Transverse colon (tissue), 4 donors: ENCODE measurements at regions not wholly inside any gene's neighbourhood (a gene's known extent, or its start where the extent isn't known, plus 50 kb on each side); places are given as distances from the start of the nearest gene placed in this dataset.

ENCODE experiments used
- EP300 ChIP-seq: sonication (generic); formaldehyde crosslinking; IDR thresholded peaks from one replicate; pipeline ENCODE4 v1.6.1; 2017; ENCODE audit warnings: antibody characterized with exemption, low read depth
- POLR2A ChIP-seq: fragments of 450-650 bp; IDR thresholded peaks from one replicate; pipeline ENCODE4 v1.6.1; 2016; ENCODE audit warnings: antibody characterized with exemption, mild to moderate bottlenecking, moderate library complexity
- POLR2AphosphoS5 ChIP-seq, 3 donors: sonication (generic); formaldehyde crosslinking; IDR thresholded peaks; one replicate each; pipeline ENCODE4 v1.6.1; 2016; ENCODE audit warnings: antibody characterized with exemption in 3 of 3
- TF ChIP-seq, protein P1 (sequence below), 5 experiments: fragments of 200-600 bp in 3 of 5; fragments of 450-650 bp in 2 of 5; sonication (generic) in 3 of 5; IDR thresholded peaks; 1 replicate in 2 of 5; 2 replicates in 3 of 5; pipeline ENCODE4 v1.5.1; 2016 to 2017; ENCODE audit warnings: antibody characterized with exemption in 5 of 5, inconsistent platforms in 3 of 5, mild to moderate bottlenecking in 2 of 5, moderate library complexity in 1 of 5

GRCh38 chr5:52328220-52328806 is 459.4 kb upstream of the ITGA1 start:
- TF ChIP-seq, protein P1, sequence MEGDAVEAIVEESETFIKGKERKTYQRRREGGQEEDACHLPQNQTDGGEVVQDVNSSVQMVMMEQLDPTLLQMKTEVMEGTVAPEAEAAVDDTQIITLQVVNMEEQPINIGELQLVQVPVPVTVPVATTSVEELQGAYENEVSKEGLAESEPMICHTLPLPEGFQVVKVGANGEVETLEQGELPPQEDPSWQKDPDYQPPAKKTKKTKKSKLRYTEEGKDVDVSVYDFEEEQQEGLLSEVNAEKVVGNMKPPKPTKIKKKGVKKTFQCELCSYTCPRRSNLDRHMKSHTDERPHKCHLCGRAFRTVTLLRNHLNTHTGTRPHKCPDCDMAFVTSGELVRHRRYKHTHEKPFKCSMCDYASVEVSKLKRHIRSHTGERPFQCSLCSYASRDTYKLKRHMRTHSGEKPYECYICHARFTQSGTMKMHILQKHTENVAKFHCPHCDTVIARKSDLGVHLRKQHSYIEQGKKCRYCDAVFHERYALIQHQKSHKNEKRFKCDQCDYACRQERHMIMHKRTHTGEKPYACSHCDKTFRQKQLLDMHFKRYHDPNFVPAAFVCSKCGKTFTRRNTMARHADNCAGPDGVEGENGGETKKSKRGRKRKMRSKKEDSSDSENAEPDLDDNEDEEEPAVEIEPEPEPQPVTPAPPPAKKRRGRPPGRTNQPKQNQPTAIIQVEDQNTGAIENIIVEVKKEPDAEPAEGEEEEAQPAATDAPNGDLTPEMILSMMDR (IDR thresholded peaks at IDR 0.05) = no peak
- TF ChIP-seq POLR2AphosphoS5 (IDR thresholded peaks at IDR 0.05) (no peak), POLR2A (no peak), EP300 (no peak)
